NOMO-1 treated with dmso at 0.1 percent for 144 hours (cell line): ENCODE measurements at regions not wholly inside any gene's neighbourhood (a gene's known extent, or its start where the extent isn't known, plus 50 kb on each side); places are given as distances from the start of the nearest gene placed in this dataset.
A peak's percentile ranks its signal among the peaks of the same experiment; 100 is the strongest.
"Not testable (repeated sequence)": the region's sequence is repeated elsewhere in the genome, so short reads cannot be mapped to it uniquely, and the experiment has no call there.

ENCODE experiments used
- DNase-seq: peaks from one replicate; lab custom pipeline; 2025; ENCODE audit not compliant: unreplicated experiment; lab: John Stamatoyannopoulos, UW

DNA sequence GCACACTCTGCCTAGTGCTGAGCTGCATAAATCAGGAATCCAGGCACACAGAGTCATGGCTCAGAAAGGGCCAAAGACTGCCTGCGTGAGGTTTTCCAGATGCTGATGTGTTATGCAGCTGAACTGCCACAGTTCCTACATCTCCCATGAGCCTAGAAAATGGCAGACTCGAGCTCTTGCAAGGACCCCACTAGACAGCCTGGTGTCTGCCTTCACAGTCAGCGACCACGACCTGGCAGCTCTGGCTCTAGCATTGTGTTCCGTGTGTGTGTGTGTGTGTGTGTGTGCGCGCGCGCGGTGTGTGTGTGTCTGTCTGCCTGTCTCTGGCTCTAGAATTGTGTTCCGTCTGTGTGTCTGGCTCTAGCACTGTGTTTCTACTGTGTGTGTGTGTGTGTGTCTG is 203.6 kb upstream of the AGTR2 start:
- no peak for DNase-seq

DNA sequence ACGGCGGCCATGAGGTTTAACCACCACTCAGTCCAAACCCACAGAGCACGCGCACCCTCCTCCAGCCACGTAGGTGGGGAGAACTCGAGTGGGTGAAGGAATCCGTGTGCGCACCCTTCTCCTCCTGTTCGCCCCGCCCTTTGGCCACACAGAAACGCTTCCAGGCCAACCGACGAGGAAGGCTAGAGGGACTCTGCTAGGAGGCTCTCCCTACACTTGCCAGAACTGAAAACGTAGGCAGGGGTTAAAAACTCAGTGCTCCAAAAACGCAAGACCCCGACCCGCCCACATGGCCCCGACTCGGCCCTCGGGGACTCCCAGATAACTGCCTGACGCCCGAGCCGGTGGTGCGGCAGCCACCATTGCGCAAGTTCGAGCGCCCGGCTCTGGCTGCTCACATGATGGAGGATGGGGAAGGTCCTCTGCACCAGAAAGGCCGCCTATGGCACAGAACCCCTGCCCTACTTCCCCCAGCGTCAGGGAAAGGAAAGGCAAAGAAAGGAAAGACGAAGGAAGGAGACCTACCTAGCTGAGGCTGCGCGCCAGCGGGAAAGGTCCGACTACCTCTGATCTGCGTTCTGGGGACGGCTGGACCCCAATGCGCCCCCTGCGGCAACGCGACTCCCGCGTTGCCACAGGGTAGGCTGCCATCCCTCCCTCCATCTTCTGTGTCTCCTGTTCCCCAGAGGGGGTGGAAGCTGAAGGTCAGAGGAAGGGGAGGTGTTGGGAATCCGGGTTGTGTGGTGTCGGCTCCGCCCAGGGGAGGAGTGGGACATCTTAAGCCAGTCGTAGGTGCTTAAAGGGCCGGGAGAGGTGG is 201.9 kb upstream of the AGTR2 start:
- peak; percentile 30 for DNase-seq

GRCh38 chrX:115970718-115971117 is 199.8 kb upstream of the AGTR2 start:
- no peak for DNase-seq

GRCh38 chrX:115972717-115973116 is 197.8 kb upstream of the AGTR2 start:
- DNase-seq: no peak

- DNase-seq: no peak
Observed at GRCh38 chrX:115978068-115978467, 192.5 kb upstream of the AGTR2 start.

- not testable (repeated sequence) for DNase-seq
Observed at GRCh38 chrX:115983148-115983547, 187.4 kb upstream of the AGTR2 start.

GRCh38 chrX:115987464-115987863 is 183.1 kb upstream of the AGTR2 start:
- not testable (repeated sequence) for DNase-seq

DNA sequence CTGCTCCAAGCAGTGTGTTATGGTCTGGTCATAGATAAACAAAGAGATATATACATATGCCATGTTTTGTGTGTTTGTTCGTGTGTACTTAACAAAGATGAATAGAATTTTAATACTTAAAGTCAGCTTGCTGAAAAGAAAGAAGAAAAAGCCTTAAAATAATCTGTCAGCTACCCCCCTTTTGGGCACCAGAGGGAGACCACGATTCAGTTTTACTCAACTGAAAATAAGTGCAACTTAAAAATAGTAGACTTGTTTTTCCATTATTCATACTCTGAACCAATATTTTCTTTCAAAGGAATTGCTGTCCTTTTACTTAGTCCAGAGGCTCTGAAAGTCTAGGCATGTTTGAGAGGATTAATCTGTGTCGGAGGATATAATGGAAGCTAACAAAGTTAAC is 181.7 kb upstream of the AGTR2 start:
- no peak for DNase-seq

DNA sequence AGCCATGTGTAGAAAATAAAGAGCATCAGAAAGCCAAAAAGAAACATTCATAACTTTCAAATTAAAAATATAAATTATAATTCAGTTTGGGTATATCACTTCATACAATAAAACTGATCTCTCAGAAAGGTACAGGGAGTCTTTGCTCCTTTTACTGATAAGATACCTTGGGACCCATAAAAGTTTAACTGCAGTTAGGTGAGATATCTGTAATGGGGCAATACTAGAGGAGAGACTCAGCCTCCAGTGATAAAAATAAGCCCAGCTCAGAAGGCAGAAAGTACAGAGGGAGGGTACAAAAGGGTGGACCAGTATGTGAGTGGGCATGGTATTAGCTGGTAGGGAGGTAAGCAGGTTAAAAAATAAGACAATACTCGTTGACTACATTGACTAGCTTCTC is 180.9 kb upstream of the AGTR2 start:
- no peak for DNase-seq

GRCh38 chrX:116009346-116009745 is 161.2 kb upstream of the AGTR2 start:
- DNase-seq: no peak

GRCh38 chrX:116009861-116010710 is 160.5 kb upstream of the AGTR2 start:
- peak; percentile 86 for DNase-seq

DNA sequence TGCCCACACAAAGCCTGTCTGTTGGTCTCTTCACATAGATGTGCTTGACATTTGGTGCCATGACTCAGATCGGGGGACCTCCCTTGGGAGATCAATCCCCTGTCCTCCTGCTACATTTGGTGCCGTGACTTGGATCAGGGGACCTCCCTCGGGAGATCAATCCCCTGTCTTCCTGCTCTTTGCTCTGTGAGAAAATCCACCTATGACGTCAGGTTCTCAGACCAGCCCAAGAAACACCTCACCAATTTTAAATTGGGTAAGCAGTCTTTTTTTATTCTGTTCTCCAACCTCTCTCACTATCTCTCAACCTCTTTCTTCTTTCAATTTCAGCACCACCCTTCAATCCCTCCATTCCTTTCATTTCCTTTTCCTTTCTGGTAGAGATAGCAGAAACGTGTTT is 159.6 kb upstream of the AGTR2 start:
- no peak for DNase-seq

GRCh38 chrX:116031331-116031730 is 139.2 kb upstream of the AGTR2 start:
- no peak for DNase-seq
